GM18511 (cell line): ENCODE measurements at regions not wholly inside any gene's neighbourhood (a gene's known extent, or its start where the extent isn't known, plus 50 kb on each side); places are given as distances from the start of the nearest gene placed in this dataset.
"Not testable (repeated sequence)": the region's sequence is repeated elsewhere in the genome, so short reads cannot be mapped to it uniquely, and the experiment has no call there.

Source experiments
- ATAC-seq: cut with Tn5 transposase; IDR thresholded peaks from one replicate; pipeline ENCODE4 v1.9.1; 2021; ENCODE audit warnings: mild to moderate bottlenecking, moderate library complexity; ENCODE audit not compliant: unreplicated experiment

DNA sequence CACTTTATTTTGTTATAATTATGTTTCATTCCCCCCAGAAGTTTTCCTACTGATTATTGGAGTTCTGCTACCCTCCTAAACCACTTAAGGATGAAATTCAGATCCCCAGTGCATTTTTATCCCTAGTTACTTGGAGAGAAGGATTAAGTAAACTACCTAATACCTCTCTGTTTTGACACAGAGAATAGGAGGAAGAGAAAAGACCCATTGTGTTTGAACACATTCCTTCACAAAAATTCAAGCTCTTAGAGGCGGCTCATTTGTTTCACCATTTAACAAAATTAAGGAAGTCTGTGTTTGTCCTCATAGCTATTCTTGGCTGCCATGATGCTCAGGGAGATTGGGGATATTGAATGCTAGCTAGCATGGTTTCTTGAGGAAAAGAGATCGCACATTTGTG lies 492.6 kb downstream of the EBF1 start:
- ATAC-seq: no peak

DNA sequence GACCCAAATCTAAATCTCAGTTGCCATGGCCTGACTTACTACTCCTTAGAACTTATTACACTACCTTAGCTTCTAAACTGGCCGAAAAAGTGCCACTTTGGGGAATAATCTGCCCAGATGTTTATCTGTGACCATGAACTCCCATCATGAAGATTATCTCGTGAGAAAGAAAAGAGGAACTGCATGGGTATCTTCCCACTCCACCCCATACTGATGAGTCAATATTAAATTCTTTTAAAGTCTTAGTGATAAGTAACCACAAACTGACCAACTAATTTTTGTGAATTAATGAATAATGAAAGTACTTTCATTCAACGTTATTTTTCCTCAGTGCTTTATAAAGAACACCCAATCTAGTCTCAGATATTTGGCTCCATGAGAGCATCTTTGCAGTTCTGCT lies 493.5 kb downstream of the EBF1 start:
- no peak for ATAC-seq

DNA sequence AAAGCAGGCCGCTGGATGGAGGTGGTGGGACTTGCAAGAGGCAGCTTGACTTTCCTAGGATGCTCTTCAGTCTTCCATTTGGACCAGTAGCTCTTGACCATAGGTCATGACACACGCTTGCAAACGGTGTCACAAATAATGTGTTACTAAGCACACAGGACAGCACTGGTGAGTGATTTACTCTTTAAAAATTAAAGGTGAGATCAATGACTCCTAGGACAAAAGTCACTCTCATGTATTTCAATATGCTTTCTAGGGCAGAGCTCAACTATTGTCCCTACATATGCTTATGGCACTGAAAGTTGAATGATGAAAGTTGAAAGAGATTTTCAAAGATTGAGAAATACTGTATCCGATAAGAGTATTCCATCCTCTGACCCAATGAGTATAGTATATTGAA lies 496.7 kb downstream of the EBF1 start:
- no peak for ATAC-seq

GRCh38 chr5:158601118-158601517 lies 498.6 kb downstream of the EBF1 start:
- no peak for ATAC-seq

- no peak for ATAC-seq
Observed at GRCh38 chr5:158600679-158601078, 499.0 kb downstream of the EBF1 start.

DNA sequence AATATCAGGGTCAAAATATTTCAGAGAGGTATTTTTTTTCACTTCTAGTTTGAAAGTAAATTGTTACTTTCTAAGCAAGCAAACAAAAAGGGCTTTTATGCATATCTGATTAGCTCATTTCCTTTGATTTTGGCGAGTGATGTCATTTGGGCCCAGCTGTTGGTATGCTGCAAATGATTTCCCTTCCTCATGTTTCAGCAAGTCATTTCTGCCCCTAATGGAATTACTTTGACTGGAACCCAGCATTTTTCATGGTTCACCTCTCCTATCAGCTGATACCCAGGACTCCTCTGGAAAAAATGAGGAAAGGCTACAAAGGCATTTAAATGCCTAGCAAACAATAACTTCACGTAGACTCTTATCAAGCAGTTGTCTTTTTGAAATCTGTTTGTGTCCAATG lies 500.6 kb downstream of the EBF1 start:
- no peak for ATAC-seq

DNA sequence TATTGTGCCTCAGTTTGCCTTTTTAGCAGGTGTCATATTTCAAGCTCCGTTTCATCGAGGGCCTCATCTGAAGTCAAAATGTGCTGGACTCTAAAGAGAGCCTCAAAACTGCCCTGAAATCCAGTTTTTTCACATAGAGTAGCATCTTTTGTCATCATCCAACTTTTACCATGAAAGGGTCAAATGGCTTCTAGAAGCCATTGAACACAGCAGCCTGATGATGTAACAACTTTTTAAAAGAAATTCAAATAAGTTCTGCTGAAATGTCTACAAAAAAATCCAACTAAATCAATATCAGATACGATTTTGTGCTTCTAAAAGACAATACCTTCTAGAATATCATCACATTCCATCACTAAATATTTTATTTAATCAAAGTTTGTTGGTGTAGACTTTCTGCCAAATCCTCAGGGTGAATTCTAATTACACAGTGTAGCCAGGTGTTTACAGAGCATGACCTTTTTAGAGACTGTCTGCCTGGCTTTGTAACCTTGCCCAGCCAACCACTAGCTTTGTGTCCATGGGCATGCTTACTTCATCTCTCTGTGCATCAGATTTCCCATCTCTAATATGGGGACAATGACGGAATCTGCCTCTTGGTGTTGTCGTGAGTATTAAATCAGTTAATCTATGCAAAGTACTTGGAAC lies 505.0 kb downstream of the EBF1 start:
- no peak for ATAC-seq

- ATAC-seq: no peak
Observed at GRCh38 chr5:158593925-158594324, 505.8 kb downstream of the EBF1 start.

- no peak for ATAC-seq
Observed at GRCh38 chr5:158591301-158591863, 508.3 kb downstream of the EBF1 start.

GRCh38 chr5:158590746-158591300 lies 508.9 kb downstream of the EBF1 start:
- ATAC-seq: no peak

DNA sequence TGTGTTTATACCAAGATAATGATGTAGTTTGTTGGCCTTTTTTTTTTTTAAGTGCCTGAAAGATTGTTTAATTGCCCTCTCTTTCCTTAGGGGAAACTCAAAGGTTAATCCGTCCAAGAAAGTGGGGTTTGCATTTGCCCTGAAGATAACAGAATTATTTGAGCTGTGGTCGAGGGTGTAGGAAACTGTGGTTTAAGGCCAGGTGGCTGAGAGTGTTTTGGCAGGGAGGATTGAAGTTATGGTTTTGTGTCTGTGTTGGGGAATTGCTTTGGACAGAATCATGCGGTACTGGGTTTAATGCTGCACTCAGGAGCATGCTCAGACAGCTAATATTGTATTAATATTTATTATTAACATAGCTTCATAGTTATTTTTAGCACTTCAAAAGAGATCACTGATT lies 509.8 kb downstream of the EBF1 start:
- ATAC-seq: no peak

DNA sequence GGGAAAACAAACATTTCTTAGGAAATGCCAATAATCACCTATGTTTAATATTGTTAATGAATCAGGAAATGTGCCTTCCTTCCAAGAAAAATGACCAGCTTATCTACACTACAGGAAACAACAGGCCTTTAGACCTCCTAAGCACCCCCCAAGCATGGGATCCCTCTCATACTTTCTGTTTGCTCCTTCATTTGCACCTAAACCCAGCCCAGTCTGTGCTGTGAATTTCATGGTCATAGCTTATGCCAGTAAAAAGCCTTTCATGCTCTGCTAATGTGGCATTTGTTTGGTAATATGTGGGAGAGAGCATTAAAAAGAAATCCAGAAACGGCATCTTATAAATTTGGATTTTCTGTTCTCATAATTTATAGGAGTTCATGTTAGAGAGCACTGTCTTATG lies 511.1 kb downstream of the EBF1 start:
- no peak for ATAC-seq

DNA sequence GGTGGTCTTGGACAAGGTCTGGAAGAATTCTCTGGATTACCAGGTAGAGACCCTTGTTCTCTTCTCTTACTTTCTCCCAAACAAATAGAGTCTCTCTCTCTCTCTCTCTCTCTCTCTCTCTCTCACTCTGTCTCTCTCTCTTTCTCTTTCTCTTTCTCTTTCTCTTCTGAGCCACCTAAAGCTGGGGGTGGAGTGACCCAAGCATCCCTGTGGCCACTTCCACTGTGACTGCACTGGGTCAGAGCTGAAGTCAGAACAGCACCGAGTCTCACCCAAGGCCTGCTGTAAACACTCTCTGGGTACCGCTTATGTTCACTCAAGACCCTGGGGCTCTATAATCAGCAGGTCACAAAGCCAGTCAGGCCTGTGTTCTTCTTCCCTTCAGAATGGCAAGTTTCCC lies 513.7 kb downstream of the EBF1 start:
- no peak for ATAC-seq

GRCh38 chr5:158582669-158583068 lies 517.0 kb downstream of the EBF1 start:
- ATAC-seq: not testable (repeated sequence)

DNA sequence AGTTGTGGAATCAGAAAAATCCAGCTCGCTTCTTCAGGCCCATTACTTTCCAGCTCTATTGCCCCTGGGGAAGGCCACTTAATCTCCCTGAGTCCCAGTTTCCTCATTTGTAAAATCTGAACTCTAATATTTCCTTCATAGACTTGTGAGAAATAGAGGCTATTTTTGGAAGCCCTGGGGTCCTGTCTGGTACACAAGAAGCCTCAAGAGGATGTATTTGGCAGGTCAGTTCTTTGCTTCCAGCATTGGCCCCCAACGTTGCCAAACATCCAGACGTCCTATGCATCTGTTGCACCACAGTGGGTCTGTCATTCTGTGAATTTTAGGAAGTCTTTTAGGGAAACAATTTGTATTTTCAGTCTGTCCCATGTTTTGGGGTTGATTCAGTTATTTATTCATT lies 525.9 kb downstream of the EBF1 start:
- ATAC-seq: no peak

- no peak for ATAC-seq
Observed at GRCh38 chr5:158570502-158570901, 529.2 kb downstream of the EBF1 start.

DNA sequence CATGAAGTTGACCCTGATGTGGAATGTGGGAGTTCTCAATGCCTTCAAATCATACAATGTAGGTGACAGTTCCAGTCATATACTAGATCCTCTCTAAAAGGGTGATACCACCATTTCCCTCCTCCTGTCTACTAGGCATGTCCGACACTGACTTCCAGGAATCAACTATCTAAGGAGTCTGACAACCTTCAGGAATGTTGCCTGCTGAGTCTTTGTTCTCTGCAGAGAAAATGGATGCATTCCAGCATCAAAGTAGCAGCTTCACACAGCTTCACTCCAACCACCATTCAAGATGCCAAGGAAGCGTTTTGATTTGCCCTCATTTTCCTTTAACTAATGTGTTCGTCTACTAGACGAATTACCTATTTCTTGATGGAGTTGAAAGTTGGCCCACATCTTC lies 530.2 kb downstream of the EBF1 start:
- no peak for ATAC-seq

- peak; percentile 55 for ATAC-seq
Observed at GRCh38 chr5:158565017-158565789, 534.5 kb downstream of the EBF1 start.

- no peak for ATAC-seq
Observed at GRCh38 chr5:158563760-158564390, 535.8 kb downstream of the EBF1 start.

DNA sequence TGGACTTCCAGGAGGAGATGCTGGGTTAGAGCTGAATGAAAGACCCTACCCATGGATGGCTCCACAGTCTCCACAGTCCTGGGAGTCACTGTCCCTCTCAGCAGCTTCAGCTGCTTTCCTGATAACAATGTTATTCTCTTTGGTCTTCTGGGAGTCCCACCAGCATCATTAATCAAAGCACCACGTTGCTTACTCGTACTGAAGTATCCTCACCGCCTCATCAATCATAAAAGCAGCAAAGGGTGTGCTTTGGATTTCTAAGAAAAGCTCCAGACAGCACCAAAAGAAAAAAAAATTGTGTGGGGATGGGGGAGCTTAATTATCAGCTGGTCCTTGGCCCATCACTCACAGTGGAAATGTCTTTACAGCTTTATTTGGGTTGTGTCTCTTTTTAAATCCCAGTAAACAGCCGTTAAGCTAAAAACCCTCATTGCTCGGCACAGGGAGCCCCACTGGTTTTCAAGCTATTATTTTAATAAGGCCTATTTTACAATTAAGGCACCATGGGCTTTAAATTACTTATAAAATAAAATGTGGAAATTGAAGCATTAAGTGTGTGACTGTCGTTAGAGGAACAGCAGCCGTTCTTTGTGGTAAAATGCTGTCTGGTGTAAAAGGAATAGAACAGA lies 538.0 kb downstream of the EBF1 start:
- ATAC-seq: no peak

DNA sequence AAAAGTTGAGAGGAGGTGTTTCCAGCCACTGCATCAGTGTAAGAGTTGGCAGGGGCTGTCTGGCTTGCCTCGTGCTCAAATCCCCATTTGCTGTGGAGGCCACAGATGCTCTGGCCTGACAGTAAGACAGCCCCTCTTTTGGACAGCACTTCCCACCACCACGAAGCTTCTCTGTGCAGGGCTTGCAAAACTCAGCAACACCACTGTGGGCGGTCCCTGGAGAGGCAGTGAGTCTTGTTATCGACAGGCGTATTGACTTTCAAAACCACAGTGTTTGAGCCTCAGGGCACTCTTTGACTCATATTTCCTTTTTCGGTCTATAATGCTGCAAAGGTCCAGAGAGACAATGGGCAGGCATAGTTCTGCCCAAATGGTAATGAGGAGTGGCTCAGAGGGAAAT lies 539.5 kb downstream of the EBF1 start:
- ATAC-seq: peak; percentile 95
